ENCODE measurements at regions not wholly inside any gene's neighbourhood (a gene's known extent, or its start where the extent isn't known, plus 50 kb on each side); places are given as distances from the start of the nearest gene placed in this dataset.

DNA sequence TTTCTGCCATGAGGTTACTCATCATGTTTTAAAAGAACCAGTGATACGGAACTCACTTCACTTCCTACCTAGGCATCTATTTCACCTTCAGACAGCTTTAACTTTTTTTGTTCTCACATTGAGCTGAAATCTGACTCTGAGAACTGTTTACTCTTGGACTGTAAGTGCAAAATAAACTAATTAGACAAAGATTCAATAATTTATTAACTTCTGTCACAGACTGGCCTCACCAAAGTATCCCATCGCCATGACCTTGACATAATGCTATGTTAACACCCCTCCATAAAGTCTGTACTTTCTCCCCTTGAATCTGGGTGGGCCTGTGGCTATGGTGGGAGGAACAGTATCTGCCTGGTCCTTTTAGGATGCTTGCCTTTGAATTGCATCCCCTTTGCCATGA, 448.1 kb downstream of the CBLN4 start:
- TF ChIP-seq YY1 (IDR thresholded peaks at IDR 0.05; ENCODE audit: insufficient read depth, insufficient read length) (no peak), ZNF274 (IDR thresholded peaks at IDR 0.05; ENCODE audit: low read depth, low read length) (no peak)
